ENCODE measurements at regions not wholly inside any gene's neighbourhood (a gene's known extent, or its start where the extent isn't known, plus 50 kb on each side); places are given as distances from the start of the nearest gene placed in this dataset.

DNA sequence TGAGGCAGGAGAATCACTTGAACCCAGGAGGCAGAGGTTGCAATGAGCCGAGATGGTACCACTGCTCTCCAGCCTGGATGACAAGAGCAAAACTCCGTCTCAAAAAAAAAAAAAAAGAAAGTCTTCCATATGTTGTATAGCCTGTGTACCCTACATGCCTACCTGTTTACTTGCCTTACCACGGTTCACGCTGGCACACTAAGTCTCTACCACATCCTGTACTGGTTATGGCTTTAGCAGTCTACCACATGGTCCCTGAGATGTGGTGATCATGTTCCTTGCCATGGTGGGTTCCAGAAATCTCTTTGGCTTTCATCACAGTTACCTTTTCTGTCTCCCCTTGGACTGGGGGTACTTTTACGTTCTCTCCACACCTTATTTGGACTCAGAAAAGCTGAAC lies 63.8 kb upstream of the TBC1D5 start:
- TF ChIP-seq, protein P1, sequence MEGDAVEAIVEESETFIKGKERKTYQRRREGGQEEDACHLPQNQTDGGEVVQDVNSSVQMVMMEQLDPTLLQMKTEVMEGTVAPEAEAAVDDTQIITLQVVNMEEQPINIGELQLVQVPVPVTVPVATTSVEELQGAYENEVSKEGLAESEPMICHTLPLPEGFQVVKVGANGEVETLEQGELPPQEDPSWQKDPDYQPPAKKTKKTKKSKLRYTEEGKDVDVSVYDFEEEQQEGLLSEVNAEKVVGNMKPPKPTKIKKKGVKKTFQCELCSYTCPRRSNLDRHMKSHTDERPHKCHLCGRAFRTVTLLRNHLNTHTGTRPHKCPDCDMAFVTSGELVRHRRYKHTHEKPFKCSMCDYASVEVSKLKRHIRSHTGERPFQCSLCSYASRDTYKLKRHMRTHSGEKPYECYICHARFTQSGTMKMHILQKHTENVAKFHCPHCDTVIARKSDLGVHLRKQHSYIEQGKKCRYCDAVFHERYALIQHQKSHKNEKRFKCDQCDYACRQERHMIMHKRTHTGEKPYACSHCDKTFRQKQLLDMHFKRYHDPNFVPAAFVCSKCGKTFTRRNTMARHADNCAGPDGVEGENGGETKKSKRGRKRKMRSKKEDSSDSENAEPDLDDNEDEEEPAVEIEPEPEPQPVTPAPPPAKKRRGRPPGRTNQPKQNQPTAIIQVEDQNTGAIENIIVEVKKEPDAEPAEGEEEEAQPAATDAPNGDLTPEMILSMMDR (IDR thresholded peaks at IDR 0.05; ENCODE audit: insufficient read depth, low read length): no peak
- TF ChIP-seq POLR2AphosphoS5 (IDR thresholded peaks at IDR 0.05; ENCODE audit: low read depth): no peak

Data from HL-60 (cell line).